Right renal pelvis (tissue), 4 donors: ENCODE measurements at regions not wholly inside any gene's neighbourhood (a gene's known extent, or its start where the extent isn't known, plus 50 kb on each side); places are given as distances from the start of the nearest gene placed in this dataset.
"Not testable (repeated sequence)": the region's sequence is repeated elsewhere in the genome, so short reads cannot be mapped to it uniquely, and the experiment has no call there.

Source experiments
- DNase-seq, 4 donors: peaks; one replicate each; pipeline ENCODE4 v3.0.0-alpha.2; 2013; ENCODE audit warnings: low read depth in 4 of 4, low spot score in 3 of 4, missing footprints in 1 of 4

DNA sequence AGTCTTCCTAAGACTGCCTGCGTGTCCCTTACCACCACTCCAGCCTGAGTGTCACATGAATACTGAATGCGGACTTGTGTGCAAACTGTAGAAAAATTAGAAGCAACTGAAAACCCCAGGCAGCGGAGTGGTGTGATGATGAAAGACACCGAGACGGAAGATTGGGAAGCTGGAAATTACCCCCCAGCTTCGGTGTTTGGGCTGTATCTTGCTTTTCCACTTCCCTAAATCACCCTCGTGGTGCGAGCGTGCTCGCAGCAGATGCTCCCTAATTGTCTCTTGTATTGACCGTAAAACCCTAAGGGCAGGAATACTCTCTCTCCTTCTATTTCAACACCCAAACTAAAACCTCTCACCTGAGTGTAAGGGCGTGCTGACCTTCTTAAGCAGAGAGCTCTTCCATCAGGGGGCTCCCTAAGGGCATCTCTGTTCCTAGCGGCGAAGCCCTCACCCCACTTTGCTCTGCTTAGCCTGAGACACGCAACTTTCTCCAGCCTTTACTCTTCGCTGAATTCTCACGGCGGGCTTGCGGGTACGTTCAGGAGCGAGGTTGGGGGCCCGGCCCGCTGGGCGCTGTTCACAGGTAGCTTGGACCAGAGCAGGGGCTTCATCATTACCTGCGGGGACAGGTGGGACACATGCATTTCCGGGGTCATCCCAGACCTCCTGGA, 62.4 kb downstream of the CRYBB2 start:
- DNase-seq = no peak

DNA sequence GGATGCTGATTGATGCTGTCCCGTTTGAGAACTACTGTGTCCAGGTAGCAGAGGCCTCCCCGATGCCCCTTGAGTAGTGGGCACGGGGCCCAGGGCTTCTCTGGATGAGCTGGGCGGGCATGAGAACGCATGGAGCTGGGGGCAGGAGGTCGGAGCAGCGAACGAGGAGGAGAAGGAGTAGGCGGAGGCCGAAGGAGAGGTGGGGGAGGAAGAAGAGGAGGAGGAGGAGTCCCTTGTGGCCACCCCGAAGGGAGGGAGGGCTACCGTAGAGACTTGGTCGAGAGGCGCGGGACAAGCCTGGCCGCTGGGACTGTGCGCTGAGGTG, 62.9 kb downstream of the CRYBB2 start:
- no peak for DNase-seq

DNA sequence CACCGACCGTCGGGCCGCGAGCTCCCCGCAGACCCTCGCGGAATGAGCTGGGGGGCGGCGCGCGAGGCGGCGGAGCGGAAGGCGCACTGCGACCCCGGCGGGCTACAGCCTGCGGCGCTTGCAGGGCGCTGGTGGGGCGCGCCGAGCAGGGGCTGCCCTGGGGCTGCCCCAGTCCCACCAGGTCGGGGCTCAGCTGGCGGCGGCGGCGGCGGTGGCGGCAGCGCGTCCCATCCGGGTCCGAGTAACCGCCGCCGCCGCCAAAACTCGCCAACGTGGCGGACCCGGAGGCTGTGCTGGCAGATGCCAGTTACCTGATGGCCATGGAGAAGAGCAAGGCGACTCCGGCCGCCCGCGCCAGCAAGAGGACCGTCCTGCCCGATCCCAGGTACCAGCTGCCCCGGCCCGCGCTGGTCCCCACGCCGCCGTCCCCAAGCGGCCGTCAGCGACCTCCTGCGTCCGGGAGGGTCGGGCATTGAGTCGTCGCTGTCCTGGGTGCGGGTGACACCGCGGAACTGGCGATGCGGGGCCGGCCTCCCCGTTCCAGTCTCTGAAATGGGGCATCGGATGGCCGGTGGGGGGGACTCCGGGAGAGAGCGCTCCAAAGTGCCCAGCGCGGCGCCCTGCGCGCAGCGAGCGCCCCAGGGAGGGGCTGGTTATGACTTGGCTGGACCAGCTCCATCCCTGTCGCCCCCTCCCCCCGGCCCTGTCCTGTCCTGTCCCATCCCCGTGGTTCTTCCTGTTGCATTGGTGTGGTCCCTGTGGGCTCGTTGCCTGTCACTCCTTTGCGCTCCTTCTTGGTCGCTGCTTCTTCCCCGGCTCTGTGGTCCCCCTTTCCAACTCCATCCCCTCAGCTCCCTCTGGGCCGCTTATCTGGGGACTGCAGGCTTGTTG, 63.5 kb downstream of the CRYBB2 start:
- DNase-seq = no peak

DNA sequence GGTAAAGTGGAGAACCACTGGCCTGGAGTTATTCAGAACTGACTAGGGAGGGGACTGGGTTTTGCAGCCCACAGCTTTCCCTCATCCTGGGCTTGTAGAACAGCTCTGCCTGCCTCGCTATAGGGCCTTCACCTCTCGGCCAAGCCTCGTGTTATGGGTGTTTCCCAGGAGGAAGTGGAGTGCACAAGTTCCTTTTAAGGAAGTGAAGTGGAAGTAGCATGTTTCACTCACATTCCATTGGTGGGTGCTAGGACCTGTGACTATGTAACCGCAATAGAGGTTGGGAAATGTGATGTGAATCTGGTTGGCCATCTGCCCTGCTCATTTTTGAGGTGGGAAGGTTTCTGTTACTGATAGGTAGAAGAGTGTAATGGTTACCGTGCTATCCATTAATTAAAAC, 69.0 kb downstream of the CRYBB2 start:
- not testable (repeated sequence) for DNase-seq

DNA sequence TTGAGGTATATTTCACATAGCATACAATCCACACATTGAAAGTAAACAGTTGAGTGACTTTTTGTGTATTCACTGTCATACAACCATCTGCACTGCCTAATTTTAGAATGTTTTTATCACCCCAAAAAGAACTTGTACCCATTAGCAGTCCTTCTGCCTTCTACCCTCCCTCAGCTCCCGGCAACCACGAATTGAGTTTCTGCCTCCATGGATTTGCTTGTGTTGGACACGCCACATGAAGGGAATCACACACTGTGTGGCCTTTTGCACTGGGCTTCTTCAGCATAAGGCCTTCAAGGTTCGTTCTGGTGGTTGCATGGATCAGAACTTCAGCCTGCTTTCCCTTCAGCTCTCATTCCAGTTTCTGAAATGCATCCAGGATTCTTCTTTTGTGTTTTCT, 82.5 kb downstream of the CRYBB2 start:
- DNase-seq = not testable (repeated sequence)

DNA sequence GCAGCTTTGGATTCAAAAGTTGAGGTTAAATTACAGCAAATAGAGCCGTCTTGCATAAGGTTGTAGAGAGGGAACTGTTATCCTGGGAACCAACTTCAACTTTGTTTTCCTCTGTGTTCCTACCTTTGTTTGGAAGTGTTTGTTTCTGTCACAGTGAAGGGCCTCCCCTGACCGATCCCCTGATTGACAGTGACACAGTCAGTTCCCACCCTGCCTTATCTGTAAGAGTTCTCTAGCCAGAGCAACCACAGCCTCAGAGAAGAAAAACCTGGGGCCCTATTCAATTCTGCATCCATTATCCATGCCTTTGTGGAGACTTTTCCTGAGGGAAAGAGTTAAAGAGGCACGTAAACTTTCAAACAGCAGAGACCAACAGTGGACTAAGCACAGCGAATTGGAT, 90.1 kb downstream of the CRYBB2 start:
- not testable (repeated sequence) for DNase-seq

DNA sequence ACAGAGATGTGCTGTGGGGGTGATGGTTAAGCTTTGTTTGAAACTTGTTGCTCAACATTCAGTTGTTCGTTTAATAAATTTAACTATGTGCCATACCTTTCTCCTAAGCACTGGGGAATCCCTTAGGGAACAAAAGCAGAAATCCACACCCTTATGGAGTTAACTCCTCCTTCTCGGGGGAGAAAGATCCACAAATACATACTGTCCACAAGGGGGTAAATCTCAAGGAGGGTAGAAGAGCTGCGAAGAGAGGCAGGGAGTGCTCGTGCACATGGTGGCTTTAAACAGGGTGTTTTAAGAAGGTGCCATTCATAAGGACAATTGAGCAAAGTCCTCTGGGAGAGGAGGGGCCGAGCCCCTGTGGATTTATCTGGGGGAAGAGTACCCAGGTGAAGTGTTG, 92.5 kb downstream of the CRYBB2 start:
- DNase-seq = not testable (repeated sequence)

DNA sequence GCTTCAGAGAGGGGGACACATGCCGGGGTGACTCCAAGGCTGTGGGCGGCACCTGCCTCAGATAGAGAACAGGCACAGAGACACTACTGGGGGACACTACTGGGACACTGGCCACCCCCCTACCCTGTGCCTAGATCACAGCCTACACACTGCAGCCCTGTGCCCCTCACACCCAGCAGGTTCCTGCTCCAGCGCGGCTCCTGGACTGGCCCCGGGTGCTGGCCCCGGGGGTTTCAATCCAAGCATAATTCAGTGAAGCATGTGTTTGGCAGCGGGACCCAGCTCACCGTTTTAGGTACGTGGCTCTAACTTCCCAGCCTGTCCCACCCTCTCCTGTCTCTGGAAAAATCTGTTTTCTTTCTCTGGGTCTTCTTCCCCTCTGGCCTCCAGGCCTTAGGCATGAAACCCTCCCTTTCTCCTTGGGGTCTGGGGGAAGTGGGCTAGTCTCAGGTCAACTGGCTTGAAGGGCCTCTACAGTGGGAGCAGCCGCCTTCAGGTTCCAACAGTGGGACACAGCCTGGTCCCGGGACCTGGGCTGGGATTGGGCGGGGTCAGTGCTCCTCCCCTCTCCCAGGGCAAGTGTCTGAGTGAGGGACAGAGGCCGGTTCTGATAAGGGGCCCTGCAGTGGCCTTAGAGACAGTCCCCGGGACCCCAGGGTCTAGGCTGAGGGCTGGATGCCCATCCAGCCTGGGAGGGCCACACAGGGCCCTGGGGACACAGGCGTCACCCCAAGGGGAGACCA, 98.8 kb downstream of the CRYBB2 start:
- no peak for DNase-seq

DNA sequence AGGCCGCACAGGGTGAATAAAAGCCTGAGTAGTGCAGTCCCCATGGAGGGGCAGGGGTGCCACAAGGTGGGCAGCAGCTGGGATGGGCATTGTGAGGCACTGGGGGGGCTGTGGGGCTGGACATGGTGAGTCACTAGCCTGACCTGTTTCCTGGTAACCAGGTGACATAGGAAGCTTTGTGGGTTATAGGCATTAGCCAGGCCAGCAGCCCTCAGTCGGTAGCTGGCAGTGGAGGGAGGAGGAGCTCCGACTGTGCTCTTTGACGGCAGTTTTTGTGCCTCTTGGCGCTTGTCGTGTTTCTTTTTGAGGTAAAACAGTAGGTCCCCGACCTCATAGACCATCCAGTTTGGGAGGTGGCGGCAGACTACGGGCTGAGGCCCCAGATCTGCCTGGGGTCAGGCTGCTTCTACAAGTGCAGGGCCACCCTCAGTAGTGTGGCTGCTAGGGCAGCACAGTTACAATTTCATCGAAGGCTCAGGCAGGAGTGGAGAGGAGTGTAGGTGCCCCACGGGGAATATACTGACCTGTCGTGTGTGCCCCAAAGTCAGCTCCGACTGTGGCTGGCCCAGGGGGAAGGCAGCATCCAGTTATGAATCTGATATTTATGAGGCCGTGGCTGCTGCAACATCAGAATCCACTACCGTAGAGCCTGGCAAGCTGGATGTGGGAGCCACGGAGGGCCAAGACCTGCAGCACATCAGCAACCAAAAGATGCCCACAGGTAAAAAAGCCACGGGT, 107.7 kb downstream of the CRYBB2 start:
- no peak for DNase-seq

DNA sequence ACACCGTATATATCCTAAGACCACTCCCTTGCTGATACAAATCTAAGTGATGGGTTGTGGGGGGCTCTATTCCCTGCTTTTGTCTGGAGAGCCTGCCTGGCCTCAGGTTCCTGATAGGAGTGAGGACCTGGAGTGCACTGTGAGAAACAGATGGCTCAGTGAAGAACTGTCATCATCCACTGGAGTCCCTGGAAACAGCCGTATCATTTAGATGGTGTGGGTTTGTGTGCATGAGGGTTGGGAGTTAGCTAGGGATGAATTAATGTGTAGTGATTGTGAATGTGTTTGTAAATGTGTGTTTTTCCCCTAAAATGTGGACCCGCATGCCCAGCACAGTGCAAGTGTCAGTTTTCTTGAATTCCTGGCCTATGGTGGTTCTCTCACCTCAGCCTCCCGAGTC, 111.6 kb downstream of the CRYBB2 start:
- no peak for DNase-seq

DNA sequence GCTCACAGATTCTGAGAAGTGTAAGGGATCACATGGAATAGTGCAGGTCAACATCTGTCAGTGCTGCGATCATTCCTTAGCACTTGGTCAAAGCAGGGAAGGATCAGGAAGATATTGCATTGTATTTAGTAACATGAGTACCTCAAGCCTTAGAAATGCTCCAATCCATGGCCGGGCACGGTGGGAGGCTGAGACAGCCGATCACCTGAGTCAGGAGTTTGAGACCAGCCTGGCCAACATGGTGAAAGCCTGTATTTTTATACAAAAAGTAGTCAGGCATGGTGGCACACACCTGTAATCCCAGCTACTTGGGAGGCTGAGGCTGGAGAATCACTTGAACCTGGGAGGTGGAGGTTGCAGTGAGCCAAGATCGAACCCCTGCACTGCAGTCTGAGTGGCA, 112.5 kb downstream of the CRYBB2 start:
- not testable (repeated sequence) for DNase-seq

DNA sequence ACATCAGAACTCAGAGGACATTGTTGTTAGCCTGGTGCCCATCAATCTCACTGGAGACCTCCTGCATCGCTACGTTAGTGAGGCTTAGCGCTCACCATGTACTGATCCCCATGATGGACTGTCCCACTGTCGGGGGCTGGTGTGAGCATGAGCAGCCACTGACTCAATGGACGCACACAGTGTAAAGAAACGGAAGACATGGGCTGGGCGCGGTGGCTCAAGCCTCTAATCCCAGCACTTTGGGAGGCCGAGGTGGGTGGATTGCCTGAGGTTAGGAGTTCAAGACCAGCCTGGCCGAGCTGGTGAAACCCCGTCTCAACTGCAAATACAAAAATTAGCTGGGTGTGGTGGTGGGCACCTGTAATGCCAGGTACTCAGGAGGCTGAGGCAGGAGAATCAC, 112.9 kb downstream of the CRYBB2 start:
- DNase-seq = no peak

DNA sequence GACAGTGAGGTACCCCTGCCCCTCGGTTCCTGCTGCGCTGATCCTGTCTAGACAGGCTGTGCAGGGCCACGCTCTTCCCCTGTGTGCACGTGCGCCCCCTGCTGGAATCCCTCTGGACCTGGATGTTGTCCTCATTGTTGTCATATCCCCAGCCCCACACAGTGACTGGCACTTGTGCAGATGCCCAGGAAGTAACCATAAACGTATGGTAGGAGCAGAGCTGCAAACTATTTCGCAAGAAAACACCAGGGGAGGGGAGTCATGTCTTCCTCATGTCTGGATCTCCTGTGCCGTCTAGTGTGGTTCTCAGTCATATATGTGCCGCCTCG, 114.7 kb downstream of the CRYBB2 start:
- DNase-seq = peak; percentile 4 to 39 (median 8)

DNA sequence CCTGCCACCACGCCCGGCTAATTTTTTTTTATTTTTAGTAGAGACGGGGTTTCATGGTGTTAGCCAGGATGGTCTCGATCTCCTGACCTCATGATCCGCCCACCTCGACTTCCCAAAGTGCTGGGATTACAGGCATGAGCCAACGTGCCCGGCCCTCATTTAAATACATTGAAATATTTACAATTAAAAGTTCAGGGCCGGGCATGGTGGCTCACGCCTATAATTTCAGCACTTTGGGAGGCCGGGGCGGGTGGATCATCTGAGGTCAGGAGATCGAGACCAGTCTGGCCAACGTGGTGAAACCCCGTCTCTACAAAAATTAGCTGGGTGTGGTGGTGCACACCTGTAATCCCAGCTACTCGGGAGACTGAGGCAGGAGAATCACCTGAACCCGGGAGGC, 115.2 kb downstream of the CRYBB2 start:
- not testable (repeated sequence) for DNase-seq

DNA sequence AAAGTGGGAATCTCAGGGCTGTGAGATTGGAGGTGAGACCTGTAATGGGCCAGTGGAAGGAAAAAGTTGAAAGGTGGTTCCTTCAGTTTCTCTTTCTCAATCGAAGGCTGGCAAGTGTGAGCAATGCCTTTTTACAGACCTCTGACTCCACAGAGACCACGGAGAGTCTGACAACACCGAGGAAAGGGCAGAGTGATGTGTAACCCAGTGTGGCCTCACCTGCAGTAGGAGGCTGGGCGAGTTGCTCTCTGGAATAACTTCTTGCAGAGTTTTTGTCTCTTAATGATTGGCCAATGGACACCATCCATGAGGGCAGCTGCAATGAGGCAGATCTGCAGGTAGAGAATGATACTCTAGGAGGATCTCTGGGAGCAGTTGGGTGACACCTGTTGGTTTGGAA, 115.8 kb downstream of the CRYBB2 start:
- DNase-seq = not testable (repeated sequence)

DNA sequence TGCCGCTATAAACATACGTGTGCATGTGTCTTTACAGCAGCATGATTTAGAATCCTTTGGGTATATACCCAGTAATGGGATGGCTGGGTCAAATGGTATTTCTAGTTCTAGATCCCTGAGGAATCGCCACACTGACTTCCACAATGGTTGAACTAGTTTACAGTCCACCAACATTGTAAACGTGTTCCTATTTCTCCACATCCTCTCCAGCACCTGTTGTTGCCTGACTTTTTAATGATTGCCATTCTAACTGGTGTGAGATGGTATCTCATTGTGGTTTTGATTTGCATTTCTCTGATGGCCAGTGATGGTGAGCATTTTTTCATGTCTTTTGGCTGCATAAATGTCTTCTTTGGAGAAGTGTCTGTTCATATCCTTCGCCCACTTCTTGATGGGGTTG, 121.1 kb downstream of the CRYBB2 start:
- DNase-seq = not testable (repeated sequence)

DNA sequence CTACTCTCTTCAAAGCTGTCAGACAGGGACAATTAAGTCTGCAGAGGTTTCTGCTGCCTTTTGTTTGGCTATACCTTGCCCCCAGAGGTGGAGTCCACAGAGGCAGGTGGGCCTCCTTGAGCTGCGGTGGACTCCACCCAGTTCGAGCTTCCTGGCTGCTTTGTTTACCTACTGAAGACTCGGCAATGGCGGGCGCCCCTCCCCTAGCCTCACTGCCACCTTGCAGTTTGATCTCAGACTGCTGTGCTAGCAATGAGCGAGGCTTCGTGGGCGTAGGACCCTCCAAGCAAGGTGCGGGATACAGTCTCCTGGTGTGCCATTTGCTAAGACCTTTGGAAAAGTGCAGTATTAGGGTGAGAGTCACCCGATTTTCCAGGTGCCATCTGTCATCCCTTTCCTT, 124.9 kb downstream of the CRYBB2 start:
- not testable (repeated sequence) for DNase-seq

DNA sequence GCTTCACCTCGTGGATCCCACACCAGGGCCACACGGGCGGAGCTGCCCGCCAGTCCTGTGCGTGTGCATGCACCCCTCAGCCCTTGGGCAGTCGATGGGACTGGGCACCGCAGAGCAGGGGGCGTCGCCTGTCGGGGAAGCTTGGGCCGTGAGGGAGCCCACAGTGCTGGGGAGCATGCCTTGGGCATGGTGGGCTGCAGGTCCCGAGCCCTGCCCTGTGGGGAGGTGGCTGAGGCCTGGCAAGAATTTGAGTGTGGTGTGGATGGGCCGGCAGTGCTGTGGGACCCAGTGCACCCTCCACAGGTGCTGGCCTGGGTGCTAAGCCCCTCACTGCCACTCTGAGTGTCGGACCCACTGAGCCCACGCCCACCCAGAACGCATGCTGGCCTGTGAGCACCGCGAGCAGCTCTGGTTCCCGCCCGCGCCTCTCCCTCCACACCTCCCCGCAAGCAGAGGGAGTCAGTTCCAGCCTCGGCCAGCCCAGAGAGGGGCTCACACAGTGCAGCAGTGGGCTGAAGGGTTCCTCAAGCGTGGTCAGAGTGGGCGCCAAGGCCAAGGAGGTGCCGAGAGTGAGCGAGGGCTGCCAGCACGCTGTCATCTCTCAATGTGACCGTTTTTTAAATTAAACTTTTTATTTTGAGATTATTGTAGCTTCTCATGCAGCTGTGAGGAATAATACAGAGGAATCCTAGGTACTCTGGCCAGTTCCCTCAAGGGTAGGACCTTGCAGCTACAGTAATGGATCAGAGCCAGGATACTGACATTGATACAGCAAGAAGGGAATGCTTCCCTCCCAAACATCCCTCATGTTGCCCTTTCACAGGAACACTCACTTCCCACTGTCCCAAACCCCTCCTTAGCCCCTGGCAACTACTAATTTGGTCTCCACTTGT, 127.7 kb downstream of the CRYBB2 start:
- DNase-seq = no peak

DNA sequence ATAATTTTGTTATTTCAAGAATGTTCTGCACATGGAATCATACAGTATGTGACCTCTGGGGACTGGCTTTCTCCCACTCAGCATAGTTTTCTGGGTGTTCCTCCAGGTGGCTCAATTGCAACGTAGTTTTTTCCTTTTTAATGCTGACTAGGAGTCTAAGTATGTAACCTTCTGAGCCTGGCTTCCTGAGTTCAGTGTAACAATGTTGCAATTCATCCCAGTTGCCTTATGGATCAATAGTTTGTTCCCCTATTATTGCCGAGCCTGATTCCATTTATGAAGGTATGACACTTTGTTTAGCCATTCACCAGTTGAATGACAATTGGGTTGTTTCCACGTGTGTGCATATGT, 128.3 kb downstream of the CRYBB2 start:
- no peak for DNase-seq

DNA sequence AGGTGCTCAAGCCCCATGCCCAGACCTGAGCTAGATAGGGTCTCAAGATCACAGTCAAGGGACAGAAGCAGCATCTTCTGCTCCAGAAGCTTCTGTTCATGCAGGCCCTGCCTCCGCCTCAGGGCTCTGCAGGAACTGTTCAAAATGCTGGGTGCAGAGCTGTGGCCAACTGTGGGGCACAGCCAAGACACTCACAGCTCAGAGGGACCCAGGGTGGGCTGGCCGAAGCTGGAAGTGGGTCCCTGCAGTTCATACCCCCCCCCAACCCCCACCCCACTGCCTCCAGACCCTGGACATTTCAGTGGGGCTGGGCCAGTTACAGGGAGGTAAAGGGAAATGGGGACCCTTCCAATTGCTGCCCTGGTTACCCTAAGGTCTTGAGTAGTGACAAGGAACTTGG, 129.0 kb downstream of the CRYBB2 start:
- DNase-seq = no peak
